Lower leg skin (tissue), 3 donors: ENCODE measurements at regions not wholly inside any gene's neighbourhood (a gene's known extent, or its start where the extent isn't known, plus 50 kb on each side); places are given as distances from the start of the nearest gene placed in this dataset.

Experiments used
- CTCF ChIP-seq, 3 donors: fragments of 450-650 bp; IDR thresholded peaks; one replicate each; pipeline ENCODE4 v1.5.1; 2016; ENCODE audit warnings: antibody characterized with exemption in 3 of 3, mild to moderate bottlenecking in 3 of 3, moderate library complexity in 2 of 3
- POLR2A ChIP-seq, 2 donors: fragments of 450-650 bp; IDR thresholded peaks; one replicate each; pipeline ENCODE4 v1.6.1; 2016 to 2017; ENCODE audit warnings: antibody characterized with exemption in 2 of 2, mild to moderate bottlenecking in 1 of 2, moderate library complexity in 1 of 2

GRCh38 chr3:153289334-153289808 is 127.3 kb downstream of the RAP2B start:
- TF ChIP-seq CTCF (IDR thresholded peaks at IDR 0.05) (no peak), POLR2A (IDR thresholded peaks at IDR 0.05) (no peak)
